T-cell (primary cell): ENCODE measurements at regions not wholly inside any gene's neighbourhood (a gene's known extent, or its start where the extent isn't known, plus 50 kb on each side); places are given as distances from the start of the nearest gene placed in this dataset.

Source experiments
- ATAC-seq, 4 experiments: fragments of 200-7000 bp in 3 of 4; fragments of 150-1000 bp in 1 of 4; cut with Tn5 transposase; replicated peaks in 1 of 4; 1 replicate in 3 of 4; 2 replicates in 1 of 4; pipeline ENCODE4 v1.10.0; 2021; ENCODE audit warnings: moderate library complexity in 3 of 4, mild to moderate bottlenecking in 2 of 4, moderate number of reproducible peaks in 1 of 4
- CTCF ChIA-PET, 2 donors: fragments of 300-600 bp; sonication (Branson Sonifier 250); formaldehyde crosslinking; loops; one replicate each; lab custom pipeline; 2022; ENCODE audit warnings: antibody characterized with exemption in 2 of 2; lab: Charles Lee
- POLR2A ChIA-PET, 2 donors: fragments of 300-600 bp; sonication (Branson Sonifier 250); formaldehyde crosslinking; loops; one replicate each; lab custom pipeline; 2022; ENCODE audit warnings: antibody characterized with exemption in 2 of 2; lab: Charles Lee
- DNase-seq, 35 experiments: peaks; one replicate each; pipeline versions ENCODE4 v3.0.0 to v3.0.0-alpha.2; 2013 to 2023
- H3K27ac ChIP-seq: one replicate; pipeline ENCODE4 v1.5.1; 2013; ENCODE audit warnings: low read length
- H3K27me3 ChIP-seq, 2 experiments: replicated peaks in 1 of 2; 1 replicate in 1 of 2; 2 replicates in 1 of 2; pipeline versions ENCODE4 v1.6.1 to v1.7.0; 2013; ENCODE audit warnings: low read length in 1 of 2, mixed read lengths in 1 of 2; ENCODE audit not compliant: control insufficient read depth in 2 of 2, insufficient read depth in 2 of 2; ENCODE audit errors: extremely low read depth in 1 of 2
- H3K36me3 ChIP-seq, 2 donors: 1 replicate in 1 of 2; 2 replicates in 1 of 2; pipeline versions ENCODE4 v1.6.1 to v1.7.0; 2013; ENCODE audit warnings: low read length in 1 of 2; ENCODE audit not compliant: control insufficient read depth in 2 of 2, insufficient read depth in 1 of 2; ENCODE audit errors: extremely low read depth in 1 of 2
- H3K4me1 ChIP-seq, 2 experiments: 1 replicate in 1 of 2; 2 replicates in 1 of 2; pipeline versions ENCODE4 v1.6.1 to v1.7.0; 2013; ENCODE audit warnings: low read length in 2 of 2, mixed read lengths in 1 of 2; ENCODE audit not compliant: insufficient read depth in 2 of 2, control insufficient read depth in 1 of 2; ENCODE audit errors: extremely low read depth in 1 of 2
- H3K4me3 ChIP-seq, 2 donors: 1 replicate in 1 of 2; 2 replicates in 1 of 2; pipeline versions ENCODE4 v1.5.1 to v1.7.0; 2013; ENCODE audit warnings: mild to moderate bottlenecking in 2 of 2, low read length in 1 of 2, moderate library complexity in 1 of 2; ENCODE audit not compliant: control insufficient read depth in 1 of 2; ENCODE audit errors: extremely low read depth in 1 of 2
- H3K9me3 ChIP-seq: 2 replicates; pipeline ENCODE4 v1.7.0; 2013
- H3K27ac Mint-ChIP-seq, 2 donors: one replicate each; pipeline ENCODE4 v1.8.0; 2020 to 2021; ENCODE audit warnings: mild to moderate bottlenecking in 2 of 2, mixed read lengths in 2 of 2
- H3K27me3 Mint-ChIP-seq, 2 donors: one replicate each; pipeline ENCODE4 v1.8.0; 2021 to 2022; ENCODE audit warnings: mixed read lengths in 2 of 2
- H3K36me3 Mint-ChIP-seq: one replicate; pipeline ENCODE4 v1.8.0; 2021; ENCODE audit warnings: mixed read lengths
- H3K4me1 Mint-ChIP-seq, 3 donors: one replicate each; pipeline ENCODE4 v1.8.0; 2020 to 2022; ENCODE audit warnings: mixed read lengths in 3 of 3, mild to moderate bottlenecking in 1 of 3
- H3K4me3 Mint-ChIP-seq, 3 donors: one replicate each; pipeline ENCODE4 v1.8.0; 2020 to 2022; ENCODE audit warnings: mild to moderate bottlenecking in 3 of 3, mixed read lengths in 3 of 3, moderate library complexity in 3 of 3
- H3K9me3 Mint-ChIP-seq, 3 donors: one replicate each; pipeline ENCODE4 v1.8.0; 2020 to 2022; ENCODE audit warnings: mixed read lengths in 3 of 3
- WGBS: methylation state at CpG from one replicate; pipeline ENCODE4 v1.1.5; 2013; ENCODE audit warnings: missing lambda C conversion rate; ENCODE audit not compliant: insufficient coverage; 5-methylcytosine and 5-hydroxymethylcytosine counted together

GRCh38 chr3:194256040-194256945, 94.8 kb downstream of the CPN2 start:
- POLR2A ChIA-PET, result no interaction called here
- peaks cover 11 to 13% of the 10 kb centered on the region in 2 experiments for H3K4me1 ChIP-seq
- peak overlapping the region in 2 of 3 donors; percentile 63 to 74 for H3K4me3 Mint-ChIP-seq

GRCh38 chr3:194257151-194257621, 93.9 kb downstream of the CPN2 start:
- Histone ChIP-seq H3K4me1 (peaks cover 11 to 13% of the 10 kb centered on the region in 2 experiments), H3K27me3 (no peaks in the 10 kb centered on the region), H3K27ac (no peak overlapping the region), H3K4me3 (no peak overlapping the region), H3K36me3 (no peaks in the 10 kb centered on the region), H3K9me3 (no peaks in the 10 kb centered on the region)
- POLR2A ChIA-PET, result no interaction called here
- H3K9me3 Mint-ChIP-seq, result peaks cover 0 to 6% (median 5%) of the 10 kb centered on the region in 3 donors
- no peak overlapping the region for H3K27ac Mint-ChIP-seq
- H3K27me3 Mint-ChIP-seq, result peaks cover 0 to 2% of the 10 kb centered on the region in 2 donors
- 100% methylated on average over 4 of the region's 8 CpGs for WGBS
- no peak overlapping the region for H3K4me3 Mint-ChIP-seq
- no peak for ATAC-seq
- no peaks in the 10 kb centered on the region for H3K36me3 Mint-ChIP-seq
- peaks cover 19 to 36% (median 20%) of the 10 kb centered on the region in 3 donors for H3K4me1 Mint-ChIP-seq
- DNase-seq, result no peak
- CTCF ChIA-PET, result no interaction called here

More at GRCh38 chr3:194256040-194256945, 94.8 kb downstream of the CPN2 start:
- H3K27me3 Mint-ChIP-seq, result peaks cover 0 to 2% of the 10 kb centered on the region in 2 donors
- no peaks in the 10 kb centered on the region for H3K9me3 ChIP-seq
- H3K27ac Mint-ChIP-seq, result peak overlapping the region; percentile 89 to 94
- H3K27me3 ChIP-seq, result no peaks in the 10 kb centered on the region
- H3K4me3 ChIP-seq, result no peak overlapping the region
- ATAC-seq (no peak), DNase-seq (no peak)
- no peaks in the 10 kb centered on the region for H3K36me3 Mint-ChIP-seq
- H3K36me3 ChIP-seq, result no peaks in the 10 kb centered on the region
- WGBS, result 100% methylated on average over 4 of the region's 12 CpGs
- peaks cover 19 to 37% (median 20%) of the 10 kb centered on the region in 3 donors for H3K4me1 Mint-ChIP-seq
- CTCF ChIA-PET, result no interaction called here
- H3K9me3 Mint-ChIP-seq, result peaks cover 0 to 6% (median 5%) of the 10 kb centered on the region in 3 donors
- H3K27ac ChIP-seq, result peak overlapping the region; percentile 62

- WGBS, result 100% methylated on average over 1 of the region's 1 CpG
Observed at GRCh38 chr3:194257916-194258668, 93.0 kb downstream of the CPN2 start.

GRCh38 chr3:194259982-194260766, 91.0 kb downstream of the CPN2 start:
- H3K36me3 Mint-ChIP-seq, result no peaks in the 10 kb centered on the region
- CTCF ChIA-PET, result interaction anchor here in 1 of 2 donors (0.6 kb wide), 1 partner anchor 15 kb away, joined by 3 read pairs; no protein-coding TSS in a partner anchor

More at GRCh38 chr3:194257916-194258668, 93.0 kb downstream of the CPN2 start:
- H3K4me3 ChIP-seq, result no peak overlapping the region
- no peaks in the 10 kb centered on the region for H3K27me3 ChIP-seq
- Mint-ChIP-seq H3K4me3 (no peak overlapping the region), H3K4me1 (peaks cover 19 to 31% (median 20%) of the 10 kb centered on the region in 3 donors), H3K27me3 (no peaks in the 10 kb centered on the region), H3K27ac (no peak overlapping the region), H3K9me3 (peaks cover 0 to 6% (median 5%) of the 10 kb centered on the region in 3 donors), H3K36me3 (no peaks in the 10 kb centered on the region)
- DNase-seq (no peak), ATAC-seq (no peak)
- POLR2A ChIA-PET, result no interaction called here
- H3K9me3 ChIP-seq, result no peaks in the 10 kb centered on the region
- H3K4me1 ChIP-seq, result peaks cover 11 to 13% of the 10 kb centered on the region in 2 experiments
- no peaks in the 10 kb centered on the region for H3K36me3 ChIP-seq
- H3K27ac ChIP-seq, result no peak overlapping the region
- CTCF ChIA-PET, result no interaction called here

GRCh38 chr3:194261581-194262063, 89.5 kb downstream of the CPN2 start:
- H3K36me3 Mint-ChIP-seq, result no peaks in the 10 kb centered on the region
- Histone ChIP-seq H3K27me3 (peaks cover 0 to 9% of the 10 kb centered on the region in 2 experiments), H3K4me3 (no peak overlapping the region), H3K4me1 (peaks cover under 1 to 3% of the 10 kb centered on the region in 2 experiments), H3K27ac (no peak overlapping the region), H3K9me3 (no peaks in the 10 kb centered on the region), H3K36me3 (no peaks in the 10 kb centered on the region)
- WGBS, result 94% methylated on average over 5 of the region's 6 CpGs
- H3K9me3 Mint-ChIP-seq, result peaks cover 0 to 6% (median 5%) of the 10 kb centered on the region in 3 donors
- no peak overlapping the region for H3K4me3 Mint-ChIP-seq
- no peaks in the 10 kb centered on the region for H3K27me3 Mint-ChIP-seq
- H3K27ac Mint-ChIP-seq, result no peak overlapping the region
- ATAC-seq, result no peak
- CTCF ChIA-PET, result no interaction called here
- no peak for DNase-seq
- POLR2A ChIA-PET, result no interaction called here
- peaks cover 0 to 16% (median under 1%) of the 10 kb centered on the region in 3 donors for H3K4me1 Mint-ChIP-seq

More at GRCh38 chr3:194259982-194260766, 91.0 kb downstream of the CPN2 start:
- 93% methylated on average over 6 of the region's 9 CpGs for WGBS
- ATAC-seq (no peak), DNase-seq (no peak)
- Mint-ChIP-seq H3K27ac (no peak overlapping the region), H3K27me3 (no peaks in the 10 kb centered on the region), H3K4me1 (peaks cover 12 to 16% (median 13%) of the 10 kb centered on the region in 3 donors), H3K9me3 (peaks cover 0 to 6% (median 5%) of the 10 kb centered on the region in 3 donors), H3K4me3 (no peak overlapping the region)
- H3K27ac ChIP-seq, result no peak overlapping the region
- peaks cover 9 to 10% of the 10 kb centered on the region in 2 experiments for H3K4me1 ChIP-seq
- peaks cover 0 to under 1% of the 10 kb centered on the region in 2 experiments for H3K27me3 ChIP-seq
- POLR2A ChIA-PET, result no interaction called here
- no peak overlapping the region for H3K4me3 ChIP-seq
- H3K9me3 ChIP-seq, result no peaks in the 10 kb centered on the region
- no peaks in the 10 kb centered on the region for H3K36me3 ChIP-seq
